ENCODE measurements at regions not wholly inside any gene's neighbourhood (a gene's known extent, or its start where the extent isn't known, plus 50 kb on each side); places are given as distances from the start of the nearest gene placed in this dataset.

GRCh38 chr2:186189816-186190215, 296.2 kb upstream of the ZC3H15 start:
- DNase-seq, result no peak

- no peak for DNase-seq
These were observed 290.4 kb upstream of the ZC3H15 start for GRCh38 chr2:186195696-186196095.

GRCh38 chr2:186197955-186198354, 288.1 kb upstream of the ZC3H15 start:
- DNase-seq, result no peak

GRCh38 chr2:186199029-186199428, 287.0 kb upstream of the ZC3H15 start:
- no peak for DNase-seq

- DNase-seq, result no peak
These were observed 284.7 kb upstream of the ZC3H15 start for GRCh38 chr2:186201371-186201770.

- DNase-seq, result no peak
These were observed 280.7 kb upstream of the ZC3H15 start for GRCh38 chr2:186205254-186205911.

GRCh38 chr2:186209532-186209931, 276.5 kb upstream of the ZC3H15 start:
- no peak for DNase-seq

- DNase-seq, result no peak
These were observed 265.7 kb upstream of the ZC3H15 start for GRCh38 chr2:186220409-186220808.

- DNase-seq, result no peak
These were observed 256.8 kb upstream of the ZC3H15 start for GRCh38 chr2:186229265-186229664.

- DNase-seq, result no peak
These were observed 244.2 kb upstream of the ZC3H15 start for GRCh38 chr2:186241874-186242273.

- no peak for DNase-seq
These were observed 231.3 kb upstream of the ZC3H15 start for GRCh38 chr2:186254759-186255158.

- no peak for DNase-seq
These were observed 230.2 kb upstream of the ZC3H15 start for GRCh38 chr2:186255823-186256222.

GRCh38 chr2:186256540-186256939, 229.5 kb upstream of the ZC3H15 start:
- DNase-seq, result no peak

GRCh38 chr2:186263673-186264250, 222.3 kb upstream of the ZC3H15 start:
- no peak for DNase-seq

- DNase-seq, result no peak
These were observed 216.5 kb upstream of the ZC3H15 start for GRCh38 chr2:186269536-186269935.

- no peak for DNase-seq
These were observed 212.1 kb upstream of the ZC3H15 start for GRCh38 chr2:186273953-186274352.

GRCh38 chr2:186274936-186275575, 211.0 kb upstream of the ZC3H15 start:
- no peak for DNase-seq

- DNase-seq, result no peak
These were observed 209.2 kb upstream of the ZC3H15 start for GRCh38 chr2:186276909-186277308.

GRCh38 chr2:186281726-186282125, 204.3 kb upstream of the ZC3H15 start:
- no peak for DNase-seq

- DNase-seq, result no peak
These were observed 191.7 kb upstream of the ZC3H15 start for GRCh38 chr2:186294248-186294888.

GRCh38 chr2:186299610-186300009, 186.4 kb upstream of the ZC3H15 start:
- no peak for DNase-seq

GRCh38 chr2:186302263-186302662, 183.8 kb upstream of the ZC3H15 start:
- DNase-seq, result no peak

GRCh38 chr2:186303091-186303490, 183.0 kb upstream of the ZC3H15 start:
- no peak for DNase-seq

GRCh38 chr2:186304064-186304463, 182.0 kb upstream of the ZC3H15 start:
- no peak for DNase-seq
